Osteocyte (in vitro differentiated cells): ENCODE measurements at regions not wholly inside any gene's neighbourhood (a gene's known extent, or its start where the extent isn't known, plus 50 kb on each side); places are given as distances from the start of the nearest gene placed in this dataset.

Source experiments
- DNase-seq: peaks from one replicate; pipeline ENCODE4 v3.0.0; 2021; ENCODE audit warnings: mixed read lengths; ENCODE audit not compliant: unreplicated experiment; ENCODE audit errors: extremely low spot score
- H3K27ac Mint-ChIP-seq: one replicate; pipeline ENCODE4 v1.8.0; 2021; ENCODE audit warnings: mild to moderate bottlenecking, mixed read lengths; ENCODE audit not compliant: unreplicated experiment
- H3K27me3 Mint-ChIP-seq: one replicate; pipeline ENCODE4 v1.8.0; 2021; ENCODE audit warnings: mixed read lengths; ENCODE audit not compliant: unreplicated experiment
- H3K36me3 Mint-ChIP-seq: one replicate; pipeline ENCODE4 v1.8.0; 2021; ENCODE audit warnings: mixed read lengths; ENCODE audit not compliant: unreplicated experiment
- H3K4me1 Mint-ChIP-seq: one replicate; pipeline ENCODE4 v1.8.0; 2021; ENCODE audit warnings: mixed read lengths; ENCODE audit not compliant: unreplicated experiment
- H3K4me3 Mint-ChIP-seq: one replicate; pipeline ENCODE4 v1.8.0; 2021; ENCODE audit warnings: mild to moderate bottlenecking, moderate library complexity, mixed read lengths; ENCODE audit not compliant: unreplicated experiment
- H3K9me3 Mint-ChIP-seq: one replicate; pipeline ENCODE4 v1.8.0; 2021; ENCODE audit warnings: mixed read lengths; ENCODE audit not compliant: unreplicated experiment
- CTCF ChIP-seq: fragments of 200-600 bp; sonication (generic); IDR thresholded peaks from 2 replicates; pipeline ENCODE4 v1.5.0; 2021; ENCODE audit warnings: antibody characterized with exemption, mild to moderate bottlenecking, moderate library complexity

GRCh38 chr3:147744967-147745366, 335.8 kb downstream of the ZIC1 start:
- H3K4me3 Mint-ChIP-seq, result no peak overlapping the region
- no peak for TF ChIP-seq CTCF
- H3K27me3 Mint-ChIP-seq, result no peaks in the 10 kb centered on the region
- H3K4me1 Mint-ChIP-seq, result no peaks in the 10 kb centered on the region
- DNase-seq, result no peak
- H3K9me3 Mint-ChIP-seq, result peaks cover 3% of the 10 kb centered on the region
- no peak overlapping the region for H3K27ac Mint-ChIP-seq
- no peaks in the 10 kb centered on the region for H3K36me3 Mint-ChIP-seq

GRCh38 chr3:147755310-147755709, 346.1 kb downstream of the ZIC1 start:
- no peak for TF ChIP-seq CTCF
- H3K27me3 Mint-ChIP-seq, result no peaks in the 10 kb centered on the region
- H3K36me3 Mint-ChIP-seq, result no peaks in the 10 kb centered on the region
- H3K4me3 Mint-ChIP-seq, result no peak overlapping the region
- no peak overlapping the region for H3K27ac Mint-ChIP-seq
- no peak for DNase-seq
- peaks cover 31% of the 10 kb centered on the region for H3K4me1 Mint-ChIP-seq
- H3K9me3 Mint-ChIP-seq, result no peaks in the 10 kb centered on the region

GRCh38 chr3:147756476-147756875, 347.3 kb downstream of the ZIC1 start:
- no peak overlapping the region for H3K4me3 Mint-ChIP-seq
- no peak for DNase-seq

GRCh38 chr3:147757866-147758265, 348.7 kb downstream of the ZIC1 start:
- Mint-ChIP-seq H3K4me1 (peaks cover 36% of the 10 kb centered on the region), H3K27me3 (no peaks in the 10 kb centered on the region)

More at GRCh38 chr3:147756476-147756875, 347.3 kb downstream of the ZIC1 start:
- Mint-ChIP-seq H3K27ac (no peak overlapping the region), H3K27me3 (no peaks in the 10 kb centered on the region), H3K4me1 (peaks cover 36% of the 10 kb centered on the region), H3K9me3 (peaks cover 3% of the 10 kb centered on the region), H3K36me3 (no peaks in the 10 kb centered on the region)
- TF ChIP-seq CTCF, result no peak

GRCh38 chr3:147758771-147759170, 349.6 kb downstream of the ZIC1 start:
- Mint-ChIP-seq H3K4me3 (no peak overlapping the region), H3K27ac (peak overlapping the region; percentile 94), H3K27me3 (no peaks in the 10 kb centered on the region), H3K9me3 (peaks cover 3% of the 10 kb centered on the region), H3K4me1 (peaks cover 36% of the 10 kb centered on the region), H3K36me3 (no peaks in the 10 kb centered on the region)
- TF ChIP-seq CTCF, result no peak
- DNase-seq, result no peak

More at GRCh38 chr3:147757866-147758265, 348.7 kb downstream of the ZIC1 start:
- H3K9me3 Mint-ChIP-seq, result peaks cover 3% of the 10 kb centered on the region
- H3K4me3 Mint-ChIP-seq, result no peak overlapping the region
- no peak for TF ChIP-seq CTCF
- no peaks in the 10 kb centered on the region for H3K36me3 Mint-ChIP-seq
- DNase-seq, result no peak
- peak overlapping the region; percentile 94 for H3K27ac Mint-ChIP-seq
